ENCODE measurements at regions not wholly inside any gene's neighbourhood (a gene's known extent, or its start where the extent isn't known, plus 50 kb on each side); places are given as distances from the start of the nearest gene placed in this dataset.

DNA sequence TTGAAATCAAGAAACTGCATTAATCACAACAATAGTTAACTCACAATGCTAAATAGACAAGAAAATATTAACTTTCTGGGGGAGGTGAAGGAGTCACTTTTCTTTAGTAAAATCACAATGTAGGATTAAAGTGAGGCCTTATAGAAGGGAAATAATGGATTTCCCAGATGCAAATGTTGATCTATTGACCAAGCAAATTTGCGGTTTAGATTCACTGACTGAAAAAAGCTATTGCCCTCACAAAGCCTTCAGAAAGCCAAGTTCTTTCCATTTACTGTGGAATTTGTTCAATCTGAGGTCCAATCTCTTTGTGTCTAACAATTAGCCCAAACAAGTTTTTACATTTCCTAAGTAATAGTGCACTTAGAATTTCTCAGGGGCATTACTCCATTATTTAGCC lies 95.1 kb upstream of the PTCHD4 start:
- no peak for DNase-seq

DNA sequence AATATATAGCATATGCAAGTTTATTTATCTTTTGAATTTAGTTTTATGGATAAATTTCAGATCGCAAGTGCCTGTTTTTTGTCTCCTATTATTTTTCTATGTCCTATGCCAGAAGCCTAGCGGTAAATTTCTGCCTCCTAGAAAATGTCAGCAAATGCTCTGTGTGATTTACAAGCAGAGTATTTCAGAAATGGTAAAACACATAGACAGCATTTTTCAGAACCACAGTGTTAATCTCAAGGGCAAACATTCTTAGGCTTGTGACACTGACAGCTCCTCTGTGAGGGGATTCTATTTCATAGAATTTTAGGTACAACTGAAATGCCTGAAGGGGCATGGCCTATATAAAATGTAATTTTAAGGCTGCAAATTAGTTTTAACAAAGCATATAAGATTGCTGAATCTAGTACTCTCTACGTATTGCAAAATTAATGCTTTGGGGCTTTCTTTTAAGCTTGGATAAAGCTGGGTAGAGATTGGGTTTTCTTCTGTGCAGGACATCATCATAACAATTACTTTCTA lies 89.9 kb upstream of the PTCHD4 start:
- no peak for DNase-seq

DNA sequence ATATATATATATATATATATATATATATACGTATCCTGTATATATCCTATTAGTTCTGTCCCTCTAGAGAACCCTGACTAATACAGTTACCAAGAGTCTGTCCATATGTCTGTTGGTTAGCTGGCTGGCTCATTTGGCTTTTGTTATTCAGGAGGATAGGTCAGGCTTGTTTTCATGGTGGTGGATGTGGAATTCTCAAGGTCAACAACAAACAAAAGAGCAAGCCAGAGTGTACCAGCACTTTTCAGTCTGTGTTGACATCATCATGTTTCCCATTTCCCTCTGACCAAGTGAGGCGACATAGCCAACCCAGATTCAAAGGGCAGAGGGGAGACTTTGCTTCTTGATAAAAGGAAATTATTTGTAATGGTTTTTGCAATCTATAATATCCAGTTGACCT lies 88.5 kb upstream of the PTCHD4 start:
- DNase-seq: no peak

DNA sequence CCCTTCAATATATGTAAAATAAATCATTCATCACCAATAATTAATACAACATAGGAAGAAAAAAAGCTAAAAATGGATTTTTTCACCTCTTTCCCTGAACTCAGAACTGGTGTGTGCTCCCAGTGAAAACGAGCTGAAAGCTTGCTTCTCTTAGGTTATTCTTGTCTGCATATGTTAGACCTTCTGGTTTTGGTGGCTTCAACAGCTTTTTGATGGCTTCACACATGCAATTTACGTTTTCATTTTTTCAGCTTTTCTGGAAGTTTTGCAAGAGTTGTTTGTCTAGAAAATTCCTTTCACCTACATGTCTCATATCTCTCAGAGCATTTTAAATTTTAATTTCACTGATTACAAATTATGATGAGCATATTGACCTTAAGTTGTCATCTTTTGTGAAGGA lies 86.9 kb upstream of the PTCHD4 start:
- DNase-seq: no peak

DNA sequence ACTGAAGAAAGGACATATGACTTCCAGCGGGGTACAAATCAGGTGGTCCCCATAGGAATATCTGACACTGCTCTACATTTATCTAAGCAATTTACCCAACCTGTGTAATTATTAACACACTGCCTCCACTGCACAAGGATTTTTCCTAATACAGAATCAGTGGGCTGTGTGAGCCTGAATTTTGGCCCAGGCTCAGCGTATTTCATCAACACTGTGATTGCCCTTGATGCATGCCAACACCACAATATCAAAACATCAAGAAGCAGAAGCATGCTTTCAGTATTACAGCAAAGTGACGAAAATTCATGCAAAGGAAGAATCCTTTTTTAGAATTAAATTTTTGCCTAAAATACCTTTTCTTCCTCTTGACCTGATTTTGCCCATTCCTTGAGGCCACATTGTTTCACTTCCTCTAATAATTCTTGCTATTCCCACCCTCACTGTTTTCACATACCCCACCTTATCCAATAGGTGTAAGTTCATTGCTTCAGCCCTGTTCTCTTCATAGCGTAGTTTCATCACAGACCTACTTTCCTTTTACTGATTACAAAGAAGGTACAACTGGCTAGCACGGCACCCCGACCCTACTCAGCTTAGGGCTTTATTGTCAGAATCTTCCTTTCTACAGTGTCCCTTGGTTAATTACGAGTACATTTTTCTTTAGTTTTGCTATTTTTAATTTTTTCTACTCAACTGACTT lies 83.7 kb upstream of the PTCHD4 start:
- DNase-seq: no peak

DNA sequence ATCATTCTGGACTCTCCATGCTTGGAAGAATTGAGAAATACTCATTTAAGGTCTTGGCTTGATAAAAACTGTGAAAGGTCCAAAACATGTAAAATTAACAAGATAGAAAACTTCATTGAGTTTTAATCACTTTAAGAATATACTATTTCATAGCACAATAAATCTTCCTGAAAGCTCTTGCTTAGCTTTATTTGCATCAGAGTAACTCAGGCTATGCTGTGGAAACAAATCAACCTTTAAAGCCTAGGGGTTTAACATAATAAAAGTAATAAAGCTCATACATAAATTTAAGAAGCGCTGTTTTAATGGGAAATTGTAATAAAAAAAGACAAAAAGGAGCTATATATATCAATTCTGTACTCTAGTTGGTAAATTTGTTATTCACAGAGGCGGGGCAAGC lies 77.2 kb upstream of the PTCHD4 start:
- DNase-seq: no peak

DNA sequence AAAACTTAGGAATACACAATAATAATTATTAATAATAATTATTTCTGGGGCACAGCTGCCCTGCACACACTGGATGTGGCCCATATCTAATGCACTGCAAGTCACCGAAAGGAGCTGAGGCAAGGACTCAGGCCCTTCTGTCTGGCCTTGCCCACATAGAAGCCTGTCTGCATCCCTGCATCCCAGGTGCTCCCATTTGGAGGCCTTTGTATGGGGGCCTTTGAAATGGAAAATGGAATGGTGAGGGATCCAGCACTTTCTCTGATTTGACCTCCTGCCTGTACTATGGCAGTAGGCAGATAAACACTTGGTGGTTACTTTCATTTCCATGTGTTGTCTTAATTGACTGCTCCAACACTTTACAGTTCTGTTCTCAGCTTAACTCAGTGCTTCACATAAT lies 75.7 kb upstream of the PTCHD4 start:
- DNase-seq: no peak

DNA sequence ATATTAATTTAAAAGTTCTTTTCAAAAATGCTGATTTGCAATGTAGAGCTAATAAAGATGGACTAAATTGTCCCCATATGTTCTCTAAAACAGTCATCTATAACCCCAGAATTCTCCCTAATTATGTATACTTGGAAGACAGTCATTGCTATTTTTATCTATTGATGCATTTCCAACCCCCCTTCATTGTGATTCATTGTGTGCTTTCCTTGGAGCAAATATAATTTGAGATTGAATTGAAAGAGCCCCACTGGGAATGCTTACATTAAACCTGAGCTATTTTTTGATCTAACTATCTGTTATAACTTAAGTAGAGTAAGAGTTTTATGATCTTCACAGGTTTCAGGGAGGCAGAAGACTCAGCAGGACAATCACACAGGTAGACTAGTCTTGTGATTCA lies 73.7 kb upstream of the PTCHD4 start:
- DNase-seq: peak; percentile 71

DNA sequence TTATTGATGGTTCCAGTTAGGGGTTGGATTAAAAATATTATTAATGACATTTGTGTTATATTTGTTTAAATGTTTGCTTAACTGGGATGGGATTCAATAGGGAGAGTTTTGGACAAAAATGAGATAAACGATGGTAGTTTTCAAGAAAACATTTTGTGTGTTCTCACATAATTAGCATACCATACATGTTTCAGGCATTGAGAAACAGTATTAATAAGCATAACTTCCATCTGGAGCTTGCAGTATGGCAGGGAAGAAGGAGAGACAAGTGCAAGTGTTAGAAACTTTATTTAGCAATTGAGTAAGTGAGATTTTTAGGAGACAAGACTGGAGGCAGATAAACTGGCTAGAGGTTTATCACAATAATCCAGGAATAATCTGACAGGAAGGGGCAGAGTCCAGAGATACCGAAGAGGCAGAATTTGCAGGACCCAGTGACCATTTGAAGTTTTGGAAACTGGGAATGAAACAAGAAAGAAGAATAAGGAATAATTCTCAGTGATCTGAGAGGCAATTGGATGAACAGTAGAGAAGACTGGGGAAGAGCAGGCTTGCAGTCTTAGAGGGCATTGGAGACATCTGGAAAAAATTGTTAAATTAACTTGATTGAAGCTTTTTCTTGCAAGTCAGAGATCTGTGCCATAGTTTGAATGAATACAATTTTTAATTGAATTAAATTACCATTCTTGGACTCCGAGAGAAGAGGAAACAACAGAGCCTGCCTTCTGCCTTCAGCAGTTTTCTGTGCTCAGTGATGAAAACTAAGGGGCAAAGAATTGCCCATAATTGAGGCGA lies 73.0 kb upstream of the PTCHD4 start:
- no peak for DNase-seq

DNA sequence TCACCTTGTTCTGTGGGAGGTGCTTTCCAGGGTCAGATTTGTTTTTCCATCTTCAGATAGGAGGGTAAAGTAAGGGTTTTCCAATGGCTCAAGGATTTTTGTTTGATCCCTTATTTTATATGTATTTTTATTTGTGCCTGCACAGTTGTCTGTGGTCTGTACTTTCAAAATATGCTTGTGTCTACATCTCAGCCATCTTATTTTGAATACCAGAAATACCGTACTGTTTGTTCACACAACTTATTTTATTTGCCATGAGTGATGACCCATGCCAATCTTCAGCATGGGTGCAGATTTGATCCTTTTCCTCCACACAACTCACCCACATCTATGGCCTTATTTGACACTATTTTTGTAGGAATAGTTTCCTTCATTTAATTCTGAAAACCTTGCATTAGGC lies 72.2 kb upstream of the PTCHD4 start:
- no peak for DNase-seq

DNA sequence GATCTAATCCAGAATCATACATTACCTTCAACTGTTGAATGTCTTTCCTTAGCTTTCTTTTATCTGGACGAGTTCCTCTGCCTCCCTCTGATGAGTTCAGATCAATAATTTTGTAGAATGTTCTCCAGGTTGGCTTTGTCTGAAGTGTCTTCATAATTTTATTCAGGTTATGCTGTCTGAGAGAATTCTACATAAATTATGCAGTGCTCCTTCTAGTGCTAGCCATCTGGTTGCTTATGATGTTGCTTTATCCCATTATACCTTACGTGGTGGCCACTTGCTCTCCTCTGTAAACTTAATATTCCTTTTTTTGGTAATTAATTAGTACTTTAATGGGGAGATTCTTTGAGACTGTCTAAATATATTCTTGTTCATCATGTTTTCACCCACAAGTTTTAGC lies 67.7 kb upstream of the PTCHD4 start:
- DNase-seq: no peak

DNA sequence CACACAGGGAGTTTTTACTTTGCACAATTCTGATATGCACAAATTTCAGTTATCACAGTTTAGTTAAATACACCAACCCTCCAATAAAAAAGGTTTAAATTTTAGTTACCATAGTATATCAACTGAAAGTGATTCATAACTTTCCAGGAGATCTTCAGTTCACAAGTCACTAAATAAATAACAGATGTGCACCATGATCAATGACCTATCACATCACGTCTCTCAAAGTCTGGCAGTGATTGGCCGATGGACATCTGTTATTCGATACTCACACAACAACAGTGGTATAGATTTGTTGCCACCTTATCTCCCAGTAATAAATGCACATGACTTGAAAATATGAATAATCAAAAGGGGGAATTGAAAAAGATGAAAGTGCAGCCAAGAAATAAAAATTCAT lies 66.8 kb upstream of the PTCHD4 start:
- no peak for DNase-seq

DNA sequence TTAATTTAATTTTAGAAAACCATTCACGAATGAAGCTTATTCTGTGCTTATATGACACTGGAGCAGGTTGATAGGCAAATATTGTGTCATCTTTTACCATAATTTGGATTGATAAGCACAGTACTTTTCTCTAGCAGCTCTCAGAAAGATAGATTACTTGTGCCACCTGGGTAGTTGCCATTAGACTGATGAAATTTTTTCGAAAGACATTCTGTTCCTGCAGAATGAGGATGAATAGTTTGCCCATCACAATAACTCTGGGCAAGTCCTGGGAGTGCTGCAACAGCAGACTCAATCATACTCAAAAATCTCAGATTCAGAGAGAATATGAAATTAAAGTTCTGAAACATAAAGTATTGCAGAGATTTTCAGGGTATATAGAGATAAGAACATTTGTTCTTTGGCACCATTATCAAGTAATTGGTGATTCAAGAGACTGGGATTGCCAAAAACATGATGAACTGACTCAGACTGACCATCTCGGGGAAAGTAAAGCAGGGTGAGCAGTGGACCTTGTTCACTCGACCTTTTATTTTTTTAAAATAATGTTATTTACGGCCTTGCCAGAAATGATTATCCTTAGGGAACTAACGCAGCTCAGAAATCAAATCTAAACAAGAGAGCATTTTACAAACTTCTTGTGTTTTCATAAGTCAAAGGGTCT lies 65.8 kb upstream of the PTCHD4 start:
- DNase-seq: no peak

DNA sequence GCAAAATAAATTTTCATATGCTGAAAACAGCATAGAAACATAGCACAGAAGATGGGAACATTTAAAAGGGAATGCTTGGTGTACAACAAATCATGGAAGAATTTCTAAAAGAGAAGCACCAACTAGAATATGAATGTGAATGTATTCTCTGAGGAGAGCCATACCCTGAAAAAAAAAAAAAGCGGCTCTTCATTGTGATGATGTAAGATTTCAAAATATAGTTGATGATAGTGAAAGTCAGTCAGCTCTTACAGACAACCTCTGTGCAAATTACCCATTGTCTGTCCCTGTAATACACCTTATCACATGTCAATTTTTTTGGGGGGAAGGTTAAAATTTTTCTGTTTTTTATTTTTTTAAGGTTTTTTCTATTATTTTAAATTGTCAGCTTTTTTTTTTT lies 58.6 kb upstream of the PTCHD4 start:
- DNase-seq: no peak

All from NCI-H345 (cell line).